HAP-1 (cell line): ENCODE measurements at regions not wholly inside any gene's neighbourhood (a gene's known extent, or its start where the extent isn't known, plus 50 kb on each side); places are given as distances from the start of the nearest gene placed in this dataset.

Source experiments
- DNase-seq, 2 experiments: peaks; one replicate each; pipeline ENCODE4 v3.0.0-alpha.2; 2016 to 2020; ENCODE audit warnings: low spot score in 2 of 2
- H3K27me3 ChIP-seq: fragments of 250-450 bp; sonication (Bioruptor Pico); 2 replicates; pipeline ENCODE4 v1.5.1; 2020; ENCODE audit warnings: low read depth, mild to moderate bottlenecking, moderate library complexity
- H3K36me3 ChIP-seq: fragments of 250-450 bp; sonication (Bioruptor Pico); replicated peaks from 2 replicates; pipeline ENCODE4 v1.5.1; 2020; ENCODE audit warnings: mild to moderate bottlenecking
- H3K4me1 ChIP-seq: fragments of 250-450 bp; sonication (Bioruptor Pico); 2 replicates; pipeline ENCODE4 v1.5.1; 2020; ENCODE audit warnings: mild to moderate bottlenecking
- H3K4me3 ChIP-seq: fragments of 250-450 bp; sonication (Bioruptor Pico); 2 replicates; pipeline ENCODE4 v1.5.1; 2020; ENCODE audit warnings: mild to moderate bottlenecking, moderate library complexity
- H3K9me3 ChIP-seq: fragments of 250-450 bp; sonication (Bioruptor Pico); 2 replicates; pipeline ENCODE4 v1.5.1; 2020; ENCODE audit warnings: mild to moderate bottlenecking, moderate library complexity
- in situ Hi-C: fragments of 300-500 bp; cut with MboI; formaldehyde crosslinking; loops from 3 replicates; pipeline ENCODE4 v1.14.3; 2020; ENCODE audit warnings: low sequenced_read_pairs, inconsistent platforms, mixed read lengths

DNA sequence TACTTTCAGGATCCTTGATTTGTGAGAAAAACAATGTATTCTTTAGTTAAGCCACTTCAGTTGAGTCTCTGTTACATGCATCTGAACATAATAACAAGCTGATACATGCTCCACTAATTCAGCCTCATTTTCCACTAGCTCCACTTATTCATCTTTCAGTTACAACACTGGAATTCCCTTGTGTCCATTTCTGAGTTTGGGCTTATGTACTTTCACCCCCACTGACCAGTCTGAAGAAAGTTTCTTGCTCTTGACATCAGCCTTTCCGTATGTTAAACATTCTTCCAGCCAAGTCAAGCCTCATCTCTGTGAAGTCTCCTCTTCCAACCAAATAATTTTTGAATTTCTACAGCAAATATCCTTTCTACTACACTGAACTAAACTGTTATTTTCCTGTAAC lies 592.5 kb upstream of the NOVA1 start:
- Histone ChIP-seq H3K36me3 (no peaks in the 10 kb centered on the region), H3K9me3 (no peaks in the 10 kb centered on the region), H3K4me3 (no peak overlapping the region), H3K4me1 (no peaks in the 10 kb centered on the region), H3K27me3 (no peaks in the 10 kb centered on the region)
- in situ Hi-C loops, result no loop called here
- no peak for DNase-seq

DNA sequence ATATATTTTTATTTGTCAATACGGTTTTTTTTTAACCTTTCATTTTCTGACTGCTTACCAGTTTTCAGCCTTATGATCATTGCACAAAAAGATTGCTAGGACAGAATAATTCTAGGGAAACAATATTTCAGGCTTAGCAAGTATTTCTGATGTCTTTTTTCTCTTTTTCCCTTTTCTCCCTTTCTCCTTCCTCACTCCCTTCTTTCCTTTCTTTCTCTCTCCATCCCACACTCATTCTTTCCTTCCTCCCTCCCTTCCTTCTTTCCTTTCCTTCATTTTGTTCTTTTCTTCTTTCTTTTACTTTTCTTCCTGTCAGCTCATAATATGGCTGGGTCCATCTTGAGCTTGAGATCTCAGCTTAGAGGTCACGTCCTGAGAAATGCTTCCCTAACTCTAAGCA lies 601.4 kb upstream of the NOVA1 start:
- Histone ChIP-seq H3K36me3 (no peaks in the 10 kb centered on the region), H3K9me3 (no peaks in the 10 kb centered on the region), H3K4me1 (no peaks in the 10 kb centered on the region), H3K4me3 (no peak overlapping the region), H3K27me3 (no peaks in the 10 kb centered on the region)
- no peak for DNase-seq
- in situ Hi-C loops, result no loop called here

DNA sequence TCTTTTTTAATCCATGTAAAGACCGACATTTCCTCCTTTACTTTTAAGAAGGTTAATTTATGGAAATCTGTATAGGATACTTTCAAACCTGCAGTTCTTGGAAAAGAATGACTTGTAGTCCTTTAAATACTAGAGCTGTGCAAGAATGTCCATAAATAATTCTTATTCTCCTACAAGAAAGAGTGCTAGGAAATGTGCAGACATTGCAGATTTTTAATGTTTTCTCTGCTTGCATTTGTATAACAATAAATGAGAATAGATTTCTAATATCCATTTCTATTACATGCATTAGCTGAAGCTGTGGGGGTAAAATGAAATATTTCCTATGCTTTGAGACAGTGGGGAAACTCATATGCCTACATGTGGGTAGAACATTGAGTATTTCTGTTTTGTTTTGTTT lies 607.2 kb upstream of the NOVA1 start:
- H3K9me3 ChIP-seq, result no peaks in the 10 kb centered on the region
- peak in 1 of 2 experiments; percentile 20 for DNase-seq
- no peaks in the 10 kb centered on the region for H3K4me1 ChIP-seq
- no peaks in the 10 kb centered on the region for H3K36me3 ChIP-seq
- in situ Hi-C loops, result no loop called here
- H3K4me3 ChIP-seq, result no peak overlapping the region
- no peaks in the 10 kb centered on the region for H3K27me3 ChIP-seq

DNA sequence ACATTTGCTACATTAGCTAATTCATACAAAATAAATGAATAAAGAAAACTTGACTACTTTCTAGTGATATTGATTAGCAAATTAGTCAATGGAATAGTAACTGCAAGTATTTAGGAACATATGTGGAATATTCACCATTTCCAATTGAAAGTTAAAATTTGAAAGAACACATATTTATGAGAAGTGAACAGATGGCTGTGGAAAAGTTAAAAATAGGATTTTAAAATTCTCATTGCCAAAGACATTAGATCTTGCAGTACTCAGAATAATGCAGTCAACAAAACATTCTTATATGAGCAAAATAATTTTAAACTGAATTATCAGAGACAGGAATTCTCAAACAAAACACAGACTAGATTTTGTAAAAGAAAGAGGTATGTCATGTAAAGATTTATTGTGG lies 613.9 kb upstream of the NOVA1 start:
- H3K36me3 ChIP-seq, result no peaks in the 10 kb centered on the region
- H3K4me3 ChIP-seq, result no peak overlapping the region
- no peak for DNase-seq
- H3K27me3 ChIP-seq, result no peaks in the 10 kb centered on the region
- no peaks in the 10 kb centered on the region for H3K9me3 ChIP-seq
- H3K4me1 ChIP-seq, result no peaks in the 10 kb centered on the region
- in situ Hi-C loops, result no loop called here

DNA sequence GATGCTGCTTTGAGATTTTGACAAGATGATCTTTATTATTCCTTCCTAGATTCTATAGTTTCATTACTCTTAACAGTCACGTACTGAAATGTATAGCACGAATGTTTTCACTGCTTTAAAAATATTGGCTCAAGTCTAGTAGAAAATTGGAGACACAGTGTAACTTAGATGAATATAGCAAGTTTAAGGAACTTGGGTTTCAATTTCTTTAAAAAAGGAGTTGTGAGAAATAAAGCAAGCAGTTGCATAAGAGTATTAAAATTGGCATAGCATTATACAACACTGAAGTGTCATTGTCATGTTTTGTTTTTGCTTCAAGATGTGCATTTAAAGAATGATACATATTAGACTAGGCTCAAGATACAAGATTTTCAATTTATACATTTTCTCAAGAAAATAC lies 624.8 kb upstream of the NOVA1 start:
- no peak for DNase-seq
- Histone ChIP-seq H3K36me3 (no peaks in the 10 kb centered on the region), H3K27me3 (no peaks in the 10 kb centered on the region), H3K4me1 (no peaks in the 10 kb centered on the region), H3K4me3 (no peak overlapping the region), H3K9me3 (no peaks in the 10 kb centered on the region)
- in situ Hi-C loops, result no loop called here

DNA sequence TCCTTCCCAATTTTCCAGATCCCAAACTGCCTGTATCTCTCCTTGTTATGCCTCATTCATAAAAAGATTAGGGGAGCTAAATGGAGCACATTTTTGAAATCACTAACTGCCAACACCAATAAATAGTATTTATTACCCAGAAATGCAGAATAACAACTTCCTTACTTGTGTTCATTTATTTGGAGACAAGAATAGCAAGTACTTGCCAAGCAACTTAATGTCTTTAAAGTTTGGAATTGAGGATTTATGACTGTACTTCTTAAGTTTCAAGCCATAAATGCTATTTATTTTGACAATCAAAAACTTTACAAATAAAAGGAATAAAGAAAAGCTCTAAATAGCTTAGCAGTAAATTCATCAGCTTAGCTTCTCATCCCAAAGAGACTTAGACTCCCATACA lies 626.1 kb upstream of the NOVA1 start:
- in situ Hi-C loops, result no loop called here
- no peaks in the 10 kb centered on the region for H3K27me3 ChIP-seq
- no peaks in the 10 kb centered on the region for H3K9me3 ChIP-seq
- no peaks in the 10 kb centered on the region for H3K4me1 ChIP-seq
- no peaks in the 10 kb centered on the region for H3K36me3 ChIP-seq
- DNase-seq, result no peak
- H3K4me3 ChIP-seq, result no peak overlapping the region

DNA sequence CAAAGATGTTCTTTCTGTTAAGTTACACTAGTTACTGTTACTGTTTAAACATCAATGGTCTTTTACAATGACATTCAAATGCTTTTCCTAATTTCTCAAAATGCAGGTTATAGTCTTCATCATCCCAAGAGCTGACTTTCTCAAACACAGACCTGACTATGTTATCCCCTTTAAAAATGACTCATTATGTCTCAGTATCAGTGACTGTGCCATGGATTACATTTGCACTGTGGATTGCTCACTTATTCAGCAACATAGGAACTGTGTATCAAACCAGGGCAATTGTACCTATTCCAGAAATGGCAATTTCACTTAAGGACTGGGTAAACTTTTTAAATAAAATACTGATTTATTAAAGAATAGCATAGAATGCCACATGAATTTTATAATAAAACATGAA lies 630.2 kb upstream of the NOVA1 start:
- in situ Hi-C loops, result no loop called here
- no peaks in the 10 kb centered on the region for H3K27me3 ChIP-seq
- H3K4me3 ChIP-seq, result no peak overlapping the region
- no peaks in the 10 kb centered on the region for H3K36me3 ChIP-seq
- H3K4me1 ChIP-seq, result no peaks in the 10 kb centered on the region
- H3K9me3 ChIP-seq, result no peaks in the 10 kb centered on the region
- DNase-seq, result no peak

DNA sequence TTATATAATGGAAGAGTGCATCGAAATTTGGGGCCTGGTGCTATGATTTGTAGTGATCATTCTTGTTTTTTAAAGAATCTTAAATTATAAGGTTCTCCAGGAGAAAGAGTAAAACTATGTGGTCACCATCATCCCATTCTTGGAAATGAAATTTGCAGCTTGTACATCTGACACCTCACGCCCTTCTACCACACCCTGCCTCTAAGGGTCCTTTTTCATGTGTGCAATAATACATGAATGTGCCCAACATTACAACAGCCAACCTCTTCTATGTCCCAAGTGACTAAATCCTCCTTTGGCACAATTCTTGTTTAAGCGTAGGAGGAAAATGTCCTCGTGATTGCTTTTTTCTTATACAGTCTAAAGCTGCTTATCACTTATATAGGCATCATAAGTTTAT lies 636.5 kb upstream of the NOVA1 start:
- Histone ChIP-seq H3K27me3 (no peaks in the 10 kb centered on the region), H3K4me3 (no peak overlapping the region), H3K4me1 (no peaks in the 10 kb centered on the region), H3K9me3 (no peaks in the 10 kb centered on the region; the same call in 1 of the 2 replicates), H3K36me3 (no peaks in the 10 kb centered on the region)
- in situ Hi-C loops, result no loop called here
- DNase-seq, result no peak

DNA sequence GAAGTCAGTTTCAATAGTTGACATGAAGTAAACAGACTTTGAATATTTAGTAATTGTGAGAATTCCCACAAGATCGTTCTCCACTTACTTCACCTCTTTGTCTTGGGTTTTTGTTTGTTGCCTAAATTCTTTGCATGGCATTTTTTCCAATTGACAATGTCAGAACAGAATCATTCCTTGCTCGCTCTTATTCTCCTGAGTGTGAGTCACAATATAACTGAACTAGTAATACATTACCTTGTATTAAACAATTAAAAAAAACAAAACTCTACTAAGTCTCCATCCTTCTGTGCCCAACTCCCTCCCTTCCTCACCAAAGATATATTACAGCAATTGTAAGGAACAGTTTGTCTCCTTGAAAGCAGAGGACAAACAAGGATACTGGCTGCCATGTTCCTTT lies 638.8 kb upstream of the NOVA1 start:
- Histone ChIP-seq H3K4me1 (no peaks in the 10 kb centered on the region), H3K36me3 (no peaks in the 10 kb centered on the region), H3K4me3 (no peak overlapping the region), H3K27me3 (no peaks in the 10 kb centered on the region), H3K9me3 (no peaks in the 10 kb centered on the region; the same call in 1 of the 2 replicates)
- in situ Hi-C loops, result no loop called here
- no peak for DNase-seq

DNA sequence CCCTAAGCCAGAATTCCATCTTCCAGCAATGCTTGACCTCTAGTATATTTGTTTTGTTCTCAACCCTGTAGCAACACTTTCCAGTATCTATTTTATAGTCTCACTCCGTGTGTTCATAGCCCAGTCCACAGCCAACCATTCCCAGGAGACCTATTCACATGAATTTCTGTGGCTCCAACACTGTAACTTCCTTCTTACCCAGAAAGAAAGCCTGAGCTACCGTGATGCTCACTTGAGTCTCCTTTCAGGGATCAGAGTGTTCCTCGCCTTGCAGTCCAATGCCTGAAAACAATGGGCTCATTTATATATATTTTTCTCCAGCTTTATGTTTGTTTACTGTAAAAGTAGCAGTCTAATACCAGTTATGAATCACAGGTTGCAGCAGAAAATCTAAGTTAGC lies 645.0 kb upstream of the NOVA1 start:
- H3K9me3 ChIP-seq, result no peaks in the 10 kb centered on the region; the same call in 1 of the 2 replicates
- no peaks in the 10 kb centered on the region for H3K36me3 ChIP-seq
- no peak for DNase-seq
- no peaks in the 10 kb centered on the region for H3K4me1 ChIP-seq
- H3K4me3 ChIP-seq, result no peak overlapping the region
- no peaks in the 10 kb centered on the region for H3K27me3 ChIP-seq
- in situ Hi-C loops, result no loop called here

DNA sequence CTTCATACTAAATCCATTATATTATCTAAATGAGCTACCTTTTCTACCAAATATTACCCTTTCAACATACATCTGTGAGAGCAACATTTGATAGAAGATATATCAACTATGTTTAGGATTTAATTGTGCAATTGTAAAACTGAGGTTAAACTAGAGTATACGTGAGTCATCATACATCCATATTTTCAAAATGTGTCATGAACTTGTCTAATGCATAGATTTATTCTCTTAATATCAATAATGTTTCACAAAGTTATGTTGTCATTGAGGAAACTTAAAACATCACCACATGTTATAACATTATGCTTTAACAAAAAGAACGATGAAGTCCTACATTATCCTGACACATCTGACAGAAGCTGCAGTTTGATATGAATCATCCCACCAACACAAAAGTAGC lies 645.5 kb upstream of the NOVA1 start:
- no peak for DNase-seq
- in situ Hi-C loops, result no loop called here
- H3K4me3 ChIP-seq, result no peak overlapping the region
- H3K9me3 ChIP-seq, result no peaks in the 10 kb centered on the region; the same call in 1 of the 2 replicates
- no peaks in the 10 kb centered on the region for H3K36me3 ChIP-seq
- H3K27me3 ChIP-seq, result no peaks in the 10 kb centered on the region
- no peaks in the 10 kb centered on the region for H3K4me1 ChIP-seq

DNA sequence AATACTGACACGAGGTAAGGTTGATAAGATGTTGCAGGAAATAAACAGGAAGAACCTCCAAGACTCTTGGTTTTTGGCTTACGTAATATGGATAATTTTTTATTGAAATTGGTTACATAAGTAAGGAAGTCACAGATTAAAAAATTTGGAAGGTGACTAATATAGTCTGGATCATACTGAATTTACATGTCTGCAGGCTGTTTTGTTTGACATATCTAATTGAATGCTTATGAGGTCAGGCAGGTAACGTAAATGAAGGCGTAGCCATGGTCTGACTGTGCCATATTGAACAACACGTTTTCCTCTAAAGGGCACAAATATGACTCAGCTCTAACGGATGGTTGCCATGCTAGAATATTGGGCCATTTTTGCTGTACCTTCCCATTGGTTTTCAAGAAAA lies 648.1 kb upstream of the NOVA1 start:
- Histone ChIP-seq H3K27me3 (no peaks in the 10 kb centered on the region), H3K36me3 (no peaks in the 10 kb centered on the region), H3K4me1 (no peaks in the 10 kb centered on the region), H3K9me3 (no peaks in the 10 kb centered on the region), H3K4me3 (no peak overlapping the region)
- in situ Hi-C loops, result no loop called here
- DNase-seq, result no peak

DNA sequence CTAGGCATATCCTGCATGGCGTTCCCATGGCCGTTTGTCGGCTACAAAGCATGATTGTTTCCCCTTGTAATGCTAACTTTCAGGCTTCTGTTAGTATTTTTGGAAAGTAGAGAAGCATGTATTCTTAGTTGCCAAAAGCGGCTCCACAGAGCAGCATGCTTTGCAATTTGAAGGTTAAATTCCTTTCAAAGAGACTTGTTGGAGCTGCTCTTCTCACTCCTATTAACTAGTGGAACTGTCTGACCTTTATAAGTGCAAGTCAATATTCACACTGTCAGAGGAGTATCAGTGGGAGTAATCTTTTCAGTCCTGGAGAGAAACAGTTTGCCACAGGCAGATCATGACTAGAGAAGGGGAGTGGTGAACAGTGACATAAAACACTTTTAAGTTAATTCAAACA lies 656.1 kb upstream of the NOVA1 start:
- Histone ChIP-seq H3K4me3 (no peak overlapping the region), H3K9me3 (no peaks in the 10 kb centered on the region), H3K36me3 (no peaks in the 10 kb centered on the region), H3K4me1 (no peaks in the 10 kb centered on the region), H3K27me3 (no peaks in the 10 kb centered on the region)
- no peak for DNase-seq
- in situ Hi-C loops, result no loop called here

DNA sequence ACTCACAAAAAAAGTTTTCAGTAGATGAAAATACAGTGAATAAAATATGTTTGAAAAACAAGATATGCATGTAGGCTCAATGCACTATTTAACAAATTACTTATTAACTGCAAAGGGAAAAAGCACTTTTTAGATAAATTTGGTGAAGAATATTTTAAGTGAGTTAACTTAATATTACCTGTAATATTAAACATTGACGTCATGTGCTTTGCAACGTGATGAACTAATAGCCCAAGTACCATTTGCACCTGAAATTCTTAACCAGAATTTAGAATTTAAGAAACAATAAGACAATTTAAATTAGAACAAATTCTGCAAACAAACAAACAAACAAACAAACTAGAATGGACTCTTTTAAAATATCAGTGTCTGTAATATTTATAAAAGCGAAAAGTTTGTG lies 659.0 kb upstream of the NOVA1 start:
- H3K36me3 ChIP-seq, result no peaks in the 10 kb centered on the region
- H3K9me3 ChIP-seq, result no peaks in the 10 kb centered on the region
- in situ Hi-C loops, result no loop called here
- H3K4me3 ChIP-seq, result no peak overlapping the region
- H3K27me3 ChIP-seq, result no peaks in the 10 kb centered on the region
- no peak for DNase-seq
- no peaks in the 10 kb centered on the region for H3K4me1 ChIP-seq

DNA sequence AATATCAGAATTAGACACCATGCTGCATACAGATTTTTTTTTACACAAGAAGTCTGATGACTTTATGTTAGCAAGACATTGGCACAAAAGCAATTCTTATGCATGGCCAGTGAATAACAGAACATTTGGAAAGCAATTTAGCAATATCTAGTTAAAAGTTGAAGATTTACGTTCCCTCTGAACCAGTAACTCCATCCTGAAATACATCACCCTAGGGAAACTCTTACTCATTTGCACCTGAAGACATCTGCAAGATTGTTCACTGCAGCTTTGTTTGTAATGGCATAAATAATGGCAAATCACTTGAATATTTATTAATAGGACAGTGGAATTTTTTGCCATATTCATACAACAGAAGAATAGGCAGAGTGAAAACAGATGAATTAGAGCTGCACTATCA lies 670.0 kb upstream of the NOVA1 start:
- Histone ChIP-seq H3K27me3 (no peaks in the 10 kb centered on the region), H3K4me3 (no peak overlapping the region), H3K4me1 (no peaks in the 10 kb centered on the region), H3K9me3 (no peaks in the 10 kb centered on the region), H3K36me3 (no peaks in the 10 kb centered on the region)
- in situ Hi-C loops, result no loop called here
- no peak for DNase-seq
